Omental fat pad (tissue), 3 donors: ENCODE measurements at regions not wholly inside any gene's neighbourhood (a gene's known extent, or its start where the extent isn't known, plus 50 kb on each side); places are given as distances from the start of the nearest gene placed in this dataset.

Experiments
- ATAC-seq: fragments of 150-250 bp; one replicate; pipeline ENCODE4 v1.9.1; 2016; ENCODE audit warnings: mild to moderate bottlenecking, moderate library complexity; ENCODE audit not compliant: low FRiP score
- DNase-seq: peaks from one replicate; pipeline ENCODE4 v3.0.0-alpha.2; 2019; ENCODE audit warnings: low spot score
- TF ChIP-seq, protein P1 (sequence below), 3 donors: fragments of 450-650 bp; IDR thresholded peaks; one replicate each; pipeline ENCODE4 v1.5.1; 2016 to 2017; ENCODE audit warnings: antibody characterized with exemption in 3 of 3, mild to moderate bottlenecking in 3 of 3, moderate library complexity in 2 of 3

DNA sequence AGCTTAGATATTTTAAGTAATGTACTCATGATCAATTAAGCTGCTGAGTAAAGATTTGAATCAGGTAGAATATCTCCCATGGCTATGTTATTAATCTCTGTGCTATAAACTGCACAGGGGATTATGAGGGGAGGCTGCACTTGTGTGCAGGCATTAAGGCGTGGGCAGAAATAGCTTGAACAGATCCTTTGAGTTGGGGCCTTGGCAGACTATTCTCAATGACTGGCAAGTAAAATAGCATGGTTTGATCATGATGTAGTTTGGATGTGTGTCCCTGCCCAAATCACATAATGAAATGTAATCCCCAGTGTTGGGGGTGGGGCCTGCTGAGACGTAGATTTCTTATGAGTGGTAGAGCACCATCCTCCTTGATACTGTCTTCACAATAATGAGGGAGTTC is 220.3 kb downstream of the PLPP3 start:
- no peak for ATAC-seq
- DNase-seq, result no peak
- TF ChIP-seq, protein P1, sequence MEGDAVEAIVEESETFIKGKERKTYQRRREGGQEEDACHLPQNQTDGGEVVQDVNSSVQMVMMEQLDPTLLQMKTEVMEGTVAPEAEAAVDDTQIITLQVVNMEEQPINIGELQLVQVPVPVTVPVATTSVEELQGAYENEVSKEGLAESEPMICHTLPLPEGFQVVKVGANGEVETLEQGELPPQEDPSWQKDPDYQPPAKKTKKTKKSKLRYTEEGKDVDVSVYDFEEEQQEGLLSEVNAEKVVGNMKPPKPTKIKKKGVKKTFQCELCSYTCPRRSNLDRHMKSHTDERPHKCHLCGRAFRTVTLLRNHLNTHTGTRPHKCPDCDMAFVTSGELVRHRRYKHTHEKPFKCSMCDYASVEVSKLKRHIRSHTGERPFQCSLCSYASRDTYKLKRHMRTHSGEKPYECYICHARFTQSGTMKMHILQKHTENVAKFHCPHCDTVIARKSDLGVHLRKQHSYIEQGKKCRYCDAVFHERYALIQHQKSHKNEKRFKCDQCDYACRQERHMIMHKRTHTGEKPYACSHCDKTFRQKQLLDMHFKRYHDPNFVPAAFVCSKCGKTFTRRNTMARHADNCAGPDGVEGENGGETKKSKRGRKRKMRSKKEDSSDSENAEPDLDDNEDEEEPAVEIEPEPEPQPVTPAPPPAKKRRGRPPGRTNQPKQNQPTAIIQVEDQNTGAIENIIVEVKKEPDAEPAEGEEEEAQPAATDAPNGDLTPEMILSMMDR (IDR thresholded peaks at IDR 0.05), result no peak

DNA sequence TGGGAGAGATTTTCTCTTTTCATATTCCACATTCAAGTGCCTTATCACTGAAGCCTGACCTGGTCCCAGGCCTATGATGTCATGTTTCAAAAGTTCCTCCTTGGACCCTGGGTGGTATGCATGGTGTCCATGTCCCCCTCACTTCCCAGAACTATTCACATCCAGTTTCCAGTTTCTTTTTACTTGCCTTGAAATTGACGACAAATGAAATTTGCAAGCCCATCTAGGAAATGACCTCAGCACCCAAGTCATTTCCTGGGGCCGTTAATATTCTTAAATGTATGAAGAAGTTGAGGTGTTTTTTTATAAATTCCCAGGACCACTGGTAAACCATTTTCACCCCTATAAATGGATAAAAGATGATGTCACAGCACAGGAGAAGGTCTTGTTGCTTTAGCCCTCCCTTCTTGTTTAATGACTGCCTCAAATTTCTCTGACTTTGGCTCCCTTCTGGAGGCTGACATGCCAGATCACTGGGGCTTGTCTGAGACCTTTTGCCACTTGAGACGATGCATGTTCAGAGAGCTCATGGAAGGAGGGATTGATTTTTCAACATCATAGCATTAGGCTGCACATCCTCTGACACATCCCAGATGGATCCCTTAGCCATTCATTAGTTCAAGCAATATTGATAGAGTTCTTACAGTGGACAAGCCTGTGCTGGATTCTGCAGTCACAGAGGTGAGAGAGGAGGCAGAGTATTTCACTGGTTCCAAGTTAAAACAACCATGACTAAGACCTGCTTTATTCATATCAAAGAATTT is 221.3 kb downstream of the PLPP3 start:
- no peak for DNase-seq
- no peak for ATAC-seq
- TF ChIP-seq, protein P1 (IDR thresholded peaks at IDR 0.05), result no peak

DNA sequence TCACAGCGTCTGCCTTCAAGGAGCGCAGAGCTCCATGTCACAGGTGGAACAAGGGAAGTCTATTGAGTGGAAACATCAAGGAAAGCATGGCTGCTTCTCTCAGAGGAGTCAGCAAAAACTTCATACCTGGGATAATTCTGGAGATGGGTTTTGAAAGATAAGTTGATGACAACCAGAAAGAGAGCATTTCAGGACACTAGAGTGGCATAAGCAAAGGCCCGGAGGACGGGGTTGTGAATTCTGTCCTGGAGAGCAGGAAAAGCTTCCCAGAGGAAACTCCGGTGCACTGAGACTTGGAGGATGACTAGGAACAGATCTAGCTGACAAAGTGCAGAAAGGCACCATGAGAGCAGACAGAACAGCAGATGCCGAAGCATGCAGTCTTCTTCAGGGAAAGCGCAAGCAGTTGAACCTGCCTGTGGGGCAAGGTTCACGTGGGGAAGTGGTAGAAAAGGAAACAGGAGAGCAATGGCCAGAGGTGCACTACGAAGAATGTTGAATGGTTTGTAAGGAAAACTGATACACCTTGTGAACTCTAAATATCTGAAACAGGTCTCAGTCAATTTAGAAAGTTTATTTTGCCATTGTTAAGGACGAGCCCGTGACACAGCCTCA is 222.9 kb downstream of the PLPP3 start:
- TF ChIP-seq, protein P1 (IDR thresholded peaks at IDR 0.05), result no peak
- DNase-seq (no peak), ATAC-seq (no peak)

DNA sequence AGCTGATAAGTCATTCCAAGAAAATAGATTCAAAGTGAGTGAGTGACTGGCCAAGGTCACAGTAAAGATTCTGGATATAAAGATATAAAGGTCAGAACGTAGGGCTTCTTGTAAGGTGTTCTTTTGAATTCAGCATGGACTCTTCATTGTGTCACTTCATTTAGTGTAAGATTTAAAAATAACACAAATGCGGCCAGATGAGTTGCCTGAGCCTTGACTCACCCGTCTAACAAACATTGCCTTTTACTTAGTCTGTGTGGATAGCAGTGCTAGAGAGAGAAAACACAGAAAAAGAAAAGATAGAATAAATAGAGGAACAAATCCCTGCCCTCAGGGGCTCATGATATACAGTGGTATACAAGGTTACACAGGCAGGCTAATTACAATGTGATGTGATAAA is 223.4 kb downstream of the PLPP3 start:
- no peak for ATAC-seq
- TF ChIP-seq, protein P1 (IDR thresholded peaks at IDR 0.05), result no peak
- no peak for DNase-seq

DNA sequence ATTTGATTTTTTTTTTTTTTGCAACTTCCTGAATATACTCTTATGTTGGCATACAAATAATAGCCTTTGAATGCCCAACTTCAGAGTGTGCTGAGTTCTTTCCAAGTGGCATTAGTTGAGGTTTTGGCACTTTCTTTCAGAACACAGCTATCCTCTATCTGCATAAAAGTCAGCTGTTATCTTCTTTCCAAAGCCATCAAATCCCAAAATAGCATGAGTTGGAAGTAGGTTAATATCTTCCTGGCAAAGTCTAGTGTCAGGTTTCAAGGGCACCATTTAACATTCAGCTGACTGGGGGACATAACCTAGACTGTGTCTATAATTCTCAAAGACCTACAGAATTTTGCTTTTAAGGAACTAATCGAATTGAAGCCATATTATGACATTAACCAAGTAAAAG is 223.9 kb downstream of the PLPP3 start:
- ATAC-seq, result no peak
- no peak for DNase-seq

DNA sequence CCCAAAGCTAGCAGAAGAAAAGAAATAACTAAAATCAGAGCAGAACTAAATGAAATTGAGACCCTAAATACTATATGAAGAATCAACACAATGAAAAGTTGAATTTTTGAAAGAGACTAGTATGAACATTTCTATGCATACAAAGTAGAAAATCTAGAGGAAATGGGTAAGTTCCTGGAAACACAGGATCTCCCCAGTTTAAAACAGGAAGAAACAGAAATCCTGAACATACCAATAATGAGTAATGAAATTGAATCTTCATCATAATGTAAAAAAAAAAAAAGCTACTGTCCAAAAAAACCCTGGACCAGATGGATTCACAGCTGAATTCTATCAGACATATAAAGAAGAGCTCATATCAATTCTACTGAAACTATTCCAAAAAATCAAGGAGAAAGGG is 233.5 kb downstream of the PLPP3 start:
- TF ChIP-seq, protein P1 (IDR thresholded peaks at IDR 0.05), result no peak
- DNase-seq (no peak), ATAC-seq (no peak)

More for the DNA sequence above, 223.9 kb downstream of the PLPP3 start:
- TF ChIP-seq, protein P1 (IDR thresholded peaks at IDR 0.05), result no peak

DNA sequence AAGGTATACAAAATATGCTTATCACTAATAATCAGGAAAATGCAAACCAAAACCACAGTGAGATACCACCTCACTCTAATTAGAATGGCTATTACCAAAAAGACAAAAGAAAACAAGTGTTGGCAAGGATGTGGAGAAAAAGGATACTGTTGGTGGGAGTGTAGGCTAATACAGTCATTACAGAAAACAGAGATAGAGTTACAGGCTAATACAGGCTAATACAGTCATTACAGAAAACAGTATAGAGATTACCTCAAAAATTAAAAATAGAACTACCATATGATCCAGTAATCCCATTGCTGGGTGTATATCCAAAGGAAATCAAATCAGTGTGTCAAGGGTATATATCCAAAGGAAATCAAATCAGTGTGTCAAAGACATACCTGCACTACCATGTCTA is 238.4 kb downstream of the PLPP3 start:
- ATAC-seq (no peak), DNase-seq (no peak)
- TF ChIP-seq, protein P1 (IDR thresholded peaks at IDR 0.05), result no peak
